NCI-H1694 (cell line): ENCODE measurements at regions not wholly inside any gene's neighbourhood (a gene's known extent, or its start where the extent isn't known, plus 50 kb on each side); places are given as distances from the start of the nearest gene placed in this dataset.

Experiments used
- DNase-seq: peaks from one replicate; lab custom pipeline; 2025; lab: John Stamatoyannopoulos, UW

GRCh38 chr9:93900971-93901861, 53.9 kb downstream of the BARX1 start:
- DNase-seq: no peak

- DNase-seq: no peak
Measured at GRCh38 chr9:93900436-93900819, 54.7 kb downstream of the BARX1 start.

- no peak for DNase-seq
Measured at GRCh38 chr9:93899609-93900435, 55.3 kb downstream of the BARX1 start.

GRCh38 chr9:93898502-93899426, 56.4 kb downstream of the BARX1 start:
- DNase-seq: no peak

- no peak for DNase-seq
Measured at GRCh38 chr9:93898026-93898425, 57.1 kb downstream of the BARX1 start.

GRCh38 chr9:93897075-93897970, 57.8 kb downstream of the BARX1 start:
- no peak for DNase-seq

- DNase-seq: no peak
Measured at GRCh38 chr9:93896496-93897033, 58.6 kb downstream of the BARX1 start.

GRCh38 chr9:93896093-93896492, 59.1 kb downstream of the BARX1 start:
- no peak for DNase-seq

- DNase-seq: no peak
Measured at GRCh38 chr9:93895535-93895934, 59.6 kb downstream of the BARX1 start.

- no peak for DNase-seq
Measured at GRCh38 chr9:93894691-93895079, 60.5 kb downstream of the BARX1 start.

GRCh38 chr9:93893899-93894690, 61.1 kb downstream of the BARX1 start:
- DNase-seq: no peak

- DNase-seq: no peak
Measured at GRCh38 chr9:93893194-93893593, 62.0 kb downstream of the BARX1 start.

- DNase-seq: no peak
Measured at GRCh38 chr9:93892748-93893147, 62.4 kb downstream of the BARX1 start.

GRCh38 chr9:93891549-93892310, 63.4 kb downstream of the BARX1 start:
- DNase-seq: no peak

GRCh38 chr9:93891050-93891449, 64.1 kb downstream of the BARX1 start:
- DNase-seq: no peak

- no peak for DNase-seq
Measured at GRCh38 chr9:93890436-93890935, 64.7 kb downstream of the BARX1 start.

- DNase-seq: no peak
Measured at GRCh38 chr9:93886911-93887310, 68.2 kb downstream of the BARX1 start.

- no peak for DNase-seq
Measured at GRCh38 chr9:93884808-93885207, 70.3 kb downstream of the BARX1 start.
